B cell (primary cell): ENCODE measurements at regions not wholly inside any gene's neighbourhood (a gene's known extent, or its start where the extent isn't known, plus 50 kb on each side); places are given as distances from the start of the nearest gene placed in this dataset.

Experiments used
- CTCF ChIP-seq: fragments of 200-600 bp; IDR thresholded peaks from one replicate; pipeline ENCODE4 v1.8.0; 2022; ENCODE audit warnings: antibody characterized with exemption, mild to moderate bottlenecking
- EZH2 ChIP-seq: IDR thresholded peaks from 2 replicates; pipeline ENCODE4 v1.6.1; 2012; ENCODE audit warnings: borderline replicate concordance, low read depth, mild to moderate bottlenecking, moderate library complexity, low read length; ENCODE audit not compliant: insufficient read depth, poor library complexity, severe bottlenecking

GRCh38 chr16:60811051-60811608, 1225.1 kb downstream of the CDH8 start:
- TF ChIP-seq CTCF (no peak), EZH2 (no peak)
